Breast epithelium (tissue), 4 donors: ENCODE measurements at regions not wholly inside any gene's neighbourhood (a gene's known extent, or its start where the extent isn't known, plus 50 kb on each side); places are given as distances from the start of the nearest gene placed in this dataset.

Source experiments
- DNase-seq, 2 donors: peaks; one replicate each; pipeline ENCODE4 v3.0.0-alpha.2; 2019; ENCODE audit warnings: low spot score in 2 of 2
- H3K27ac ChIP-seq, 2 donors: fragments of 200-600 bp; sonication (generic) in 1 of 2; one replicate each; pipeline ENCODE4 v1.5.1; 2016 to 2019; ENCODE audit warnings: mild to moderate bottlenecking in 1 of 2
- H3K27me3 ChIP-seq, 2 donors: fragments of 200-600 bp; sonication (generic) in 1 of 2; one replicate each; pipeline versions ENCODE4 v1.5.1 to v1.6.0; 2017 to 2019; ENCODE audit warnings: control low read depth in 1 of 2, mild to moderate bottlenecking in 1 of 2
- H3K36me3 ChIP-seq: fragments of 200-600 bp; one replicate; pipeline ENCODE4 v1.5.1; 2019
- H3K4me1 ChIP-seq, 2 donors: fragments of 200-600 bp; sonication (generic); one replicate each; pipeline ENCODE4 v1.5.1; 2016 to 2019; ENCODE audit warnings: control low read depth in 1 of 2
- H3K4me3 ChIP-seq, 3 donors: fragments of 200-600 bp; sonication (generic); 1 replicate in 2 of 3; 2 replicates in 1 of 3; pipeline ENCODE4 v1.5.1; 2016 to 2019; ENCODE audit warnings: mild to moderate bottlenecking in 3 of 3, moderate library complexity in 2 of 3
- H3K9me3 ChIP-seq, 2 donors: fragments of 200-600 bp; sonication (generic) in 1 of 2; one replicate each; pipeline ENCODE4 v1.5.1; 2016 to 2019; ENCODE audit warnings: control low read depth in 1 of 2
- CTCF ChIP-seq, 3 donors: fragments of 450-650 bp; IDR thresholded peaks; one replicate each; pipeline ENCODE4 v1.5.1; 2016 to 2017; ENCODE audit warnings: antibody characterized with exemption in 3 of 3, mild to moderate bottlenecking in 3 of 3, moderate library complexity in 3 of 3
- POLR2A ChIP-seq: fragments of 450-650 bp; IDR thresholded peaks from one replicate; pipeline ENCODE4 v1.6.1; 2016; ENCODE audit warnings: antibody characterized with exemption, mild to moderate bottlenecking, moderate library complexity
- POLR2AphosphoS5 ChIP-seq, 3 donors: sonication (generic); formaldehyde crosslinking; IDR thresholded peaks; one replicate each; pipeline ENCODE4 v1.6.1; 2017; ENCODE audit warnings: antibody characterized with exemption in 3 of 3
- intact Hi-C: fragments of 100-400 bp; cut with DNase I; formaldehyde crosslinking; loops from one replicate; pipeline ENCODE4 v1.15.1; 2023; ENCODE audit warnings: low total_unique reads

- H3K27ac ChIP-seq = no peak overlapping the region
- H3K4me3 ChIP-seq = no peak overlapping the region
- no peaks in the 10 kb centered on the region for H3K9me3 ChIP-seq
- H3K4me1 ChIP-seq = no peaks in the 10 kb centered on the region
- intact Hi-C loops = no loop called here
- H3K27me3 ChIP-seq = no peaks in the 10 kb centered on the region
- no peaks in the 10 kb centered on the region for H3K36me3 ChIP-seq
- no peak for TF ChIP-seq CTCF (IDR thresholded peaks at IDR 0.05)
- no peak for TF ChIP-seq POLR2AphosphoS5 (IDR thresholded peaks at IDR 0.05)
- TF ChIP-seq POLR2A = no peak
- no peak for DNase-seq
Measured at GRCh38 chr1:104797982-104798381, 1048.3 kb downstream of the AMY1C start.

GRCh38 chr1:104801344-104801743 lies 1051.6 kb downstream of the AMY1C start:
- no peak for TF ChIP-seq POLR2A
- TF ChIP-seq POLR2AphosphoS5 (IDR thresholded peaks at IDR 0.05) = no peak
- TF ChIP-seq CTCF (IDR thresholded peaks at IDR 0.05) = no peak
- intact Hi-C loops = no loop called here
- no peaks in the 10 kb centered on the region for H3K4me1 ChIP-seq

GRCh38 chr1:104804147-104804546 lies 1054.4 kb downstream of the AMY1C start:
- no peak for TF ChIP-seq POLR2A
- TF ChIP-seq CTCF (IDR thresholded peaks at IDR 0.05) = no peak
- no peak for TF ChIP-seq POLR2AphosphoS5 (IDR thresholded peaks at IDR 0.05)
- no peaks in the 10 kb centered on the region for H3K27me3 ChIP-seq
- H3K9me3 ChIP-seq = no peaks in the 10 kb centered on the region
- intact Hi-C loops = no loop called here
- DNase-seq = no peak
- no peak overlapping the region for H3K4me3 ChIP-seq
- no peak overlapping the region for H3K27ac ChIP-seq
- no peaks in the 10 kb centered on the region for H3K36me3 ChIP-seq
- H3K4me1 ChIP-seq = no peaks in the 10 kb centered on the region

More at GRCh38 chr1:104801344-104801743, 1051.6 kb downstream of the AMY1C start:
- H3K9me3 ChIP-seq = no peaks in the 10 kb centered on the region
- no peak for DNase-seq
- no peaks in the 10 kb centered on the region for H3K36me3 ChIP-seq
- H3K27me3 ChIP-seq = no peaks in the 10 kb centered on the region
- H3K27ac ChIP-seq = no peak overlapping the region
- no peak overlapping the region for H3K4me3 ChIP-seq

- Histone ChIP-seq H3K36me3 (no peaks in the 10 kb centered on the region), H3K27me3 (no peaks in the 10 kb centered on the region), H3K4me3 (no peak overlapping the region), H3K9me3 (no peaks in the 10 kb centered on the region), H3K4me1 (no peaks in the 10 kb centered on the region), H3K27ac (no peak overlapping the region)
- intact Hi-C loops = no loop called here
- no peak for DNase-seq
- no peak for TF ChIP-seq POLR2AphosphoS5 (IDR thresholded peaks at IDR 0.05)
Measured at GRCh38 chr1:104807590-104807989, 1057.9 kb downstream of the AMY1C start.

GRCh38 chr1:104825401-104825800 lies 1075.7 kb downstream of the AMY1C start:
- Histone ChIP-seq H3K9me3 (no peaks in the 10 kb centered on the region), H3K36me3 (no peaks in the 10 kb centered on the region), H3K27ac (no peak overlapping the region), H3K4me1 (no peaks in the 10 kb centered on the region), H3K4me3 (no peak overlapping the region), H3K27me3 (no peaks in the 10 kb centered on the region)
- DNase-seq = no peak
- intact Hi-C loops = no loop called here
- TF ChIP-seq CTCF (IDR thresholded peaks at IDR 0.05) (no peak), POLR2AphosphoS5 (IDR thresholded peaks at IDR 0.05) (no peak), POLR2A (no peak)

- Histone ChIP-seq H3K27me3 (no peaks in the 10 kb centered on the region), H3K4me3 (no peak overlapping the region), H3K36me3 (no peaks in the 10 kb centered on the region), H3K27ac (no peak overlapping the region), H3K4me1 (no peaks in the 10 kb centered on the region), H3K9me3 (no peaks in the 10 kb centered on the region)
- intact Hi-C loops = no loop called here
- no peak for DNase-seq
- TF ChIP-seq POLR2AphosphoS5 (IDR thresholded peaks at IDR 0.05) (no peak), CTCF (IDR thresholded peaks at IDR 0.05) (no peak), POLR2A (no peak)
Measured at GRCh38 chr1:104830534-104830933, 1080.8 kb downstream of the AMY1C start.
